HK-2 (cell line): ENCODE measurements at regions not wholly inside any gene's neighbourhood (a gene's known extent, or its start where the extent isn't known, plus 50 kb on each side); places are given as distances from the start of the nearest gene placed in this dataset.
"Not testable (repeated sequence)": the region's sequence is repeated elsewhere in the genome, so short reads cannot be mapped to it uniquely, and the experiment has no call there.

Experiments
- DNase-seq: peaks from one replicate; pipeline ENCODE4 v3.0.0-alpha.2; 2018; ENCODE audit not compliant: unreplicated experiment

DNA sequence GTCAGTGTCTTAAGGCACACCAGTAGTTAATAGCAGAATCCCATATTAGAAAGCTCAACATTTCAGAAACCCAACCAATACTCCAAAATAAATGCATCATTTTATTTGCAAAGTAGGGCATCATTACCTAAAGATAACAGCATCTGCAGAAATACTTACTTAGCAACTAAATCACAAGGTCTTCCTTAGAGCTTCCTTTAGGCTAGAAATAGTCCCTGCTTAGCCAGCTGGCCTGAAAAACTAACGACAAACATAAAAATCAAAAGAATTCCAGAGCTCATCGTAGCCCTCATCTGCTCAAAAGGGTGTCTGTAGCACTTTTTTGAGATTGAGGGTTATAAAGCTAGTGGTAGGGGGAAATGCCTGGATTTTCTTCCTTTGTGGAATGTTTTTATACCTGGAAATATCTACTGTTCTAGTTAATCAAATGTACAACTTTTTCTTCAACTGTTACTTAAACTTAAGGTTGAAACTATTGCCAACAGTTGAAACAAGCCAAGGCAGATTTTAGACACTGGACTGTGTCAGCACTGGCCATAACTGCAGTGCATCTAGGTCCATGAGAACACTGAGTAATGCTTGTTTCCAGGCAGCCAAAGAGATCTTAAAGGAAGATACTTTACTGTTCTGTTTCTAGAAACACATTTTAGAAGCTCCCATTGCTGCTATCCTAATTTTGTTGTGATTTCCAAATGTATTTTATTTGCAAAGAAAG, 129.4 kb upstream of the RASA1 start:
- no peak for DNase-seq

DNA sequence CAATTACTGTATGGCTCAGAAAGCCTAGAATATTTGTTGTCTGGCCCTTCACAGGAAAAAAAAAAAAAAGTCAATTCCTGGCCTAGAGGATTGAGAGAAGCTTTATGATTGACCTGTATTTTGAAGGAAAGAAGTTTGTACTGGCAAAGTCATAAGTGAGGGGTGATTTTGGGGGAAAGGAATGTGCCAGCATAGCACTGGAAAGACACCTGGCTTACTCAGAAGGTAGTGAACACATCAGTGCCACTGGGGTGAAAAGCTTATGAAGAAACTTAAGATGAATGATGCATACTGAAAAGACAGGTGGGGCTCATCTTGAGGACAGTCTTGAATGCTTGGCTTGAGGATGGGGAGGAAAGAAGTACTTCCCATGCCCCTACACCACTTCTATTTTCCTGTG, 127.9 kb upstream of the RASA1 start:
- no peak for DNase-seq

DNA sequence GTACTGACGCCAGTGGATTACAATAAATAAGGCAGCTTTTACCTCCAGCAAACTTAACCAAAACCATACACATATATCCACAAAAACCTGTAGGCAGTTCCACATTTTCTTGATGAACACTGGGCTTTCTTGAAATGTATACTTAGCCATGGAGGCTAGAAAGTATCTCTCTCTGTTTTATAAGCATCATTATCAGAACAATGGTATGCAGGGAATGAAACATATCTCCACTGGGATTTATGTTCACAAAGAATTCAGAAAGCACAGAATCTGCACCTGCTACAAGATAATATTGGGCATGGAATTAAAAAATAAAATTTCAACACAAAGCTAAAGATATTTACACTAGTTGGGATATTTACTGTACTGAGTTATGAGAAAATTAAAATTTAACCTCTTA, 126.1 kb upstream of the RASA1 start:
- no peak for DNase-seq

- not testable (repeated sequence) for DNase-seq
These were observed 121.8 kb upstream of the RASA1 start for GRCh38 chr5:87145853-87146252.

GRCh38 chr5:87147441-87147840, 120.2 kb upstream of the RASA1 start:
- DNase-seq: no peak

GRCh38 chr5:87150630-87151029, 117.1 kb upstream of the RASA1 start:
- DNase-seq: no peak

GRCh38 chr5:87151547-87151946, 116.1 kb upstream of the RASA1 start:
- no peak for DNase-seq

DNA sequence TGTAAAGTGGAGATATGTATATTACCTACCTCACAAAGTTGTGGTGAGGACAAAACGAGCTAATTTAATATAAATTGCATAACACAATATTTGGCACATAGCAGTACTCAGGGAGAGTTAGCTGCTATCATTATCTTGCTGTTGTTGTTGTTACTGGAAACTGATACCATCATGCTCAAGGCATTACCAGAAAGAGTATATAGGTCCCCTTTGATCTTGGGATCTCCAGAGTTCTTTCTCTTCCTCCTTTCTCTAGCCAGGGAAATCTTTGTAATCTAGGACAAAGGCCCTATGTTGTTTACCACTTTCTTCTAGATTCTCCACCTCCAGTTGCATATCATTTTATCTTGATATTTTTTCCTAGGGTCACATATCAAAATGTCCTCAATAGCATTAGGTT, 114.8 kb upstream of the RASA1 start:
- DNase-seq: no peak

DNA sequence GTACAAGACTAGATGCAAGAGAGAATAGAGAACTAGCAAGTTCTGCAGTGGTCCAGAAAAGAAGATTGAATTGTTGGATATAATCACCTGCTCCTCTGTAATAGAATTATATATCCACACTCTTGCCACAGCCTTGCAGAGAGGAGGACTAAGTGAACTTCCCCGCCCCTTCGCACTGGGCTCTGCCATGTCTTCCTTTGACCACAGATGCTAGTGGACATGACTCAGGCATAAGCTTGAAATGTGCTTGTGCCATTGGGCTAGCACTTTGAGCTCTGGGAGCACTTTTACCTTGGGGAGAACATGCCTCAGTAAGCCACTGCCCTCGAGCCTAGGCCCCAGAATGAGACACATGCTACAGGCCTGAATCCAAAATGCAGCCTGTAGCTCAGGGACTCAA, 113.5 kb upstream of the RASA1 start:
- no peak for DNase-seq

DNA sequence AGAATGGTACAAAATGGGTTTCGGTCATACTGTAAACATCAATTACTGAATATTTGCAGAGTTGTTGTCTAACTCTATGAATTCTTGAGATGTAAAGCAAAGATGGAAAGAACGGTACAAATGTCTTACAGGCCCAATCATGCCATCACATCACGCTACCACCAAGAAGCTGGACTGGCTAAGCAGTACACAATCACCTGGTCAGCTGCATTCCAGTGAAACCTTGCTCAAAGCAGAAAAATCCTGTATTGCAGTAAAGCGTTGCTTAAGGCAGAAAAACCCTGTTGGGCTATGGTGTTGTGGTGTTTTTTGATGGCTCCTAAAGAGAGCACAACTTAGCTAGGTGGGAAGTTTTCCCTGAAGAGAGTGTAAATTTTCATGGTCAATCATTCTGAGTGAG, 112.6 kb upstream of the RASA1 start:
- DNase-seq: no peak

- no peak for DNase-seq
These were observed 111.1 kb upstream of the RASA1 start for GRCh38 chr5:87156631-87157030.

DNA sequence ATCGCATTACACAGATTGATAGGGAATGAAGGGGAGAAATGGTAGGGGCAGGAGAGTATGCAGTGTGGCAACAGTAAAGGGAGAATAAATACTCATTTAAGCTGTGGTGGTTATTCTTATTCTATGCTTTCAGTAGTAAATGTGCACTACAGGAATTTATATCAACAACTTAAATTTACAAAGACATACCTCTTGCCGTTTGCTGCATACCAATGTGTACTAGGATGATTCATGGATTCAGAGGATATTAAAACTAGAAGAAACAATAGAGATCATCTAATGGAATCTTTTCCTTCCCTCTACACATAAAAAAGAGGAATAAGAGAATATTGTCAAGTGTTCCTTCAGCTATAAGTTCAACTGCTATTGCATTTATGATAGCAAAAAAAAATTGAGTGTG, 103.3 kb upstream of the RASA1 start:
- DNase-seq: no peak

DNA sequence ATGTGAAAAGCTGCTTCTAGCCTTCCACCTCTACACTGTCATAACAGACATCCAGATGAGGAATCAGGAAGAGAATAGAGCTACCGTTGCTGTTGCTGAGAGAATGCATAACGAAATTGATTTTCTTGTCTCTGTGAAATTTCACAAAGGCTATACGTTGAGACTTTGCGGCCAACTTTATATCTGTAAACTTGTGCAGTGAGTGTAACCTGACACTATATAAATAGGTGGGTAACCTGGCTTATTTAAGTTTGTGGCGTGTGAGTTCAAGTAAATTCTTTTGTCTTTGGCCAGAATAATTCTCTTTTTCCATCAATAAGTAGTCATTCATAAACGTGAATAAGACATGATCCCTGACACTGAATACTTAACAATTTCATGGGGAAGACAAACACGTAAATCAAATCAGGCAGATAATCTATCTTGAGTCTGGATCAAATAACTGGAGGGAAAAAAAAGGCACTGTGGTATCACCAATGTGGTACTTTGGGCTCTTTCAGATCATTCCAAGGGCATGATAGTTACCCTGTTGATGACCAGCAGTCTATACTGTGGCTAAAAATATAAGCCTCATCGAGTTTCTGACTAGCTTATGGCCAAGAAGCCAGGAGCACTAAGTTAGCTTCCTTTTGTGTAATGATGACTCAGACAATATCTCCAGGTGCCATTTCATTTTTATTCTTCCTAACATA, 98.2 kb upstream of the RASA1 start:
- DNase-seq: no peak

GRCh38 chr5:87170799-87171198, 96.9 kb upstream of the RASA1 start:
- DNase-seq: no peak

- no peak for DNase-seq
These were observed 85.0 kb upstream of the RASA1 start for GRCh38 chr5:87182649-87183048.

DNA sequence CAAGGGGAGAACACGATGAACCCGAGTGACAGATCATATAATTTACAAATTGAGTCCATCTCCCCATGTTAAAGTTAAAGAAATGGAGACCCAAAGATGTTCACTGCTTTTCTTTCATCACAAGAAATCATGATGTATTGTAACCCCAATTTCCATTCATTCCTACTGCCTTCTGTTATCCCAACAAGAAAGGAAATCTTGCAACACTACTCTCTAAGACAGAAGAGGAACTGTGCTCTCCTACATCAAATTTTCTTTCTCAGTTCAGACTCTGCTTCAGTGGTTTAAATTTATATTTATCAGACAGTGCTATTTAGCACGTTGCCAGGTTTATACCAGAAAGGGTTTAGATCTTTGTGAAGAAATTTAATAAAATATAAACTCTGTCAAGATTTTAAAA, 83.8 kb upstream of the RASA1 start:
- DNase-seq: no peak

DNA sequence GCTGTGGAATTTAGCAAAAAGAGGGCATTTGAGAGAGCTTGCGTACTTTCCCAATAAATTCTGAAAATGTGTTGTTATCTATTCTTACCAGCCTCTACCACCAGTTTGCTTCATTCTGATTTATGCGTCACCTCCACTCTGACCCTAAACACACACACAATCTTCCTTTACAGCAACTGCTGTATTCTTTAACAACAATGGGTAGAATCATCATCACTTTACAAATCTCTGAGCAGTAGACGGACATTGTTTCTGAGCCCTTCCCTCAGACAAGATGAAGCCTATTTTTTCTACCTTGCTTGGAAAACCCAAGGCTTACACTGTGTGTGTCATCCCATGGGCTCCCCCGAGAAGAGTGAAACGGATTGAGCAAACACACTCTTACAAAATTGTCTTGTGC, 83.1 kb upstream of the RASA1 start:
- no peak for DNase-seq

DNA sequence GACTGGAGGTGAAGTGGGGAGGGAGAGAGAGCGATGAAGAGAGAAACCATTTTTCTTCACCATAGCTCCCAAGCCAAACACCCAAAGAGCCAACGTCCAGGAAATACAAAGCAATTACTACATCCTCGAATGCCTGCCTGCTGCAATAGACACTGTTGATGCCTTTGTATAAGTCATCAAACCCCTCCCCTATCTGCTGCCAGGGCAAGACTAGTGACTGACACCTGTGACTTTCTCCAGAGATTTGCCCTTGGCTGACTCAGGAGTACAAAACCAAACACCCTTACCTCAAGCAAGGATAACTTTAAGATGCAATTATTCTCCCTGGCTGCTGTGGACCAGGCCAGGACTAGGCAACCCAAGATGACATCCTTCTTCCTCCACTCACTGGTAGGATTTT, 81.8 kb upstream of the RASA1 start:
- DNase-seq: no peak

- DNase-seq: no peak
These were observed 79.3 kb upstream of the RASA1 start for GRCh38 chr5:87188391-87188790.

- DNase-seq: no peak
These were observed 77.6 kb upstream of the RASA1 start for GRCh38 chr5:87190041-87190440.

DNA sequence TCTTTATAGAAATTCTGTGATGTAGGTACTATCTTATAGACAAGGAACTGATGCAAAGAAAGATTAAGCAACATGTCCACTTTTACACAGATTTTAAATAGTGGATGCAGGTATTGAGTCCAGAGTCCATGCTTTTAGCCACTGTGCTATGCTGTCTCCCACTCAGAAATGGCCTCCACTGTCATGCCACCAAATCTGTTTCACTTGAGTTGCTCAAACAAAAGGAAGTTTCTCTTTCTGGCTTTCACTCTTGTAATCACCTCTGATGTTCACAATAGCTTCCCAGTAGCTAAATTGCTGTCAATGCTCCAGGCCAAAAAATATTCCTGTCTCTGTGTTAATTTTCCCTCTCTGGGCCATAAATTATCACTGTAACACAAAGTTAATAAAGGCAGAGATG, 77.0 kb upstream of the RASA1 start:
- no peak for DNase-seq

DNA sequence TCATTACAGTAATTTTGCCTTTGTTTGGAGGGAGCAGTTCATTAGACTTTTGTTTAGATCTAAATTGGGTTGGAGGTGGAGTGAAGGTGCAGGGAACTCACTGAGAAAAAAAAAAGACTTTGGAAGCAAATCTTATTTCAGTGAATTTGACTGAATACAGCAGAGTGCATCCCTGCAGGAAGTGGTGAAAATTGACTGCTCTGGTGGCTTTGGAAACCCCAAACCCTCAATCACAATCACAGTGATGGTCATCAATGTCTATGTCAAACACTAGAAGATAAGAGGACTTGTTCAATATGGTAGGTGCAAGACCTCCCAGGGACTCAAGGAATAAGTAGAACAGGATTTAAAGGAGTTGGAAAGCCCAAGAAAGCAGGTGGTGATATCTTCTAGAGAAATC, 76.0 kb upstream of the RASA1 start:
- no peak for DNase-seq

- no peak for DNase-seq
These were observed 72.5 kb upstream of the RASA1 start for GRCh38 chr5:87195104-87195591.

DNA sequence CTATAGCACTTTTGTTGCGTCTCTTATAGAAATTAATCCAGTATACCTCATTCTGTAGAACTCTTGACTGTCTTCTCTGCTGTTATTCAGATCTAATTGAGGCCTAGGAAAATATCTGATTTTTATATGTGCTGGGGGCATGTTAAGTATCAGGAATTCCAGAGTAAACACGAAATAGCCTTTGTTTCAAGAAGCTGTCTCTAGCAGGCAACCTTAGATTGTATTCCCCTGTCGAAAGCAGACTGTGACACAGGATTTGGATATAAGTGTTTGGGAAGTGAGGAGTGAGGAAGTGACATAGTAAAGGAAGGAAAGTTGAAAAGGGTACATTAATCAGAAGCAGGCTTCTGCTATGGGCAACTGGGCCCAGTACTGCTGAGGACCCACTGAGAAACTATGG, 72.1 kb upstream of the RASA1 start:
- DNase-seq: no peak
